Lower lobe of right lung (tissue), 2 donors: ENCODE measurements at regions not wholly inside any gene's neighbourhood (a gene's known extent, or its start where the extent isn't known, plus 50 kb on each side); places are given as distances from the start of the nearest gene placed in this dataset.

Source experiments
- ATAC-seq, 2 donors: fragments of 200-7000 bp; cut with Tn5 transposase; one replicate each; pipeline ENCODE4 v1.9.1; 2020 to 2022; ENCODE audit warnings: mild to moderate bottlenecking in 2 of 2, moderate library complexity in 2 of 2
- DNase-seq: peaks from one replicate; pipeline ENCODE4 v3.0.0-alpha.2; 2020
- H3K27ac ChIP-seq: fragments of 200-600 bp; one replicate; pipeline ENCODE4 v1.8.0; 2022
- H3K27me3 ChIP-seq: fragments of 200-600 bp; one replicate; pipeline ENCODE4 v1.8.0; 2022; ENCODE audit warnings: low read depth
- H3K36me3 ChIP-seq: fragments of 200-600 bp; one replicate; pipeline ENCODE4 v1.8.0; 2022; ENCODE audit warnings: mild to moderate bottlenecking
- H3K4me1 ChIP-seq: fragments of 200-600 bp; one replicate; pipeline ENCODE4 v1.8.0; 2022
- H3K4me3 ChIP-seq: fragments of 200-600 bp; one replicate; pipeline ENCODE4 v1.8.0; 2022; ENCODE audit warnings: mild to moderate bottlenecking
- H3K9me3 ChIP-seq: fragments of 200-600 bp; one replicate; pipeline ENCODE4 v1.8.0; 2022
- CTCF ChIP-seq: fragments of 200-600 bp; IDR thresholded peaks from one replicate; pipeline ENCODE4 v1.8.0; 2022; ENCODE audit warnings: antibody characterized with exemption, mild to moderate bottlenecking
- intact Hi-C: fragments of 100-400 bp; cut with DNase I; formaldehyde crosslinking; loops from one replicate; pipeline ENCODE4 v1.11.0; 2022
- donor health status: DM: no; HTN: yes; CAD: no; lungs with severe emphysema.

- TF ChIP-seq CTCF: no peak
- H3K27ac ChIP-seq: no peak overlapping the region
- no peaks in the 10 kb centered on the region for H3K36me3 ChIP-seq
- no peaks in the 10 kb centered on the region for H3K4me1 ChIP-seq
- intact Hi-C loops: no loop called here
- no peak overlapping the region for H3K4me3 ChIP-seq
- no peak for ATAC-seq
- no peaks in the 10 kb centered on the region for H3K27me3 ChIP-seq
- DNase-seq: no peak
- H3K9me3 ChIP-seq: peaks cover 13% of the 10 kb centered on the region
Observed at GRCh38 chr10:109191823-109192222, 731.5 kb downstream of the XPNPEP1 start.

DNA sequence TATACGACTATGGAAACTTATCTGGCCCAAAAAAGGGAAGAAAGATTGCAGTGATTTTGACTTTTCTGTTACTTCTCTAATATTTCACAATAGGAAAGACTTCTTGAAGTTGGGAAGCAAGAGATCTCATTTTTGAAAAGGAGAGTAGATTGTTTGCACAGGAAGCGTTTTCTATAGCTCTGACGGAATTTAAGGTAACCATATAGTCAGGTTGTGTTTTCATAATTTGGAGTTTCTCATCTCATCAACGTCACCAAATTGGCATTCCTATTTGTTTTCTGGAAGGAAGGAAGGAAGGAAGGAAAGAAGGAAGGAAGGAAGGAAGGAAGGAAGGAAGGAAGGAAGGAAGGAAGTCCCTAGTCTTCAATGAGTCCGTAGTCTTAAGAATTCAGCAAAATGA, 732.0 kb downstream of the XPNPEP1 start:
- Histone ChIP-seq H3K27me3 (no peaks in the 10 kb centered on the region), H3K9me3 (peaks cover 18% of the 10 kb centered on the region), H3K36me3 (no peaks in the 10 kb centered on the region), H3K27ac (no peak overlapping the region), H3K4me1 (no peaks in the 10 kb centered on the region), H3K4me3 (no peak overlapping the region)
- ATAC-seq (no peak), DNase-seq (no peak)
- intact Hi-C loops: no loop called here
- TF ChIP-seq CTCF: no peak

DNA sequence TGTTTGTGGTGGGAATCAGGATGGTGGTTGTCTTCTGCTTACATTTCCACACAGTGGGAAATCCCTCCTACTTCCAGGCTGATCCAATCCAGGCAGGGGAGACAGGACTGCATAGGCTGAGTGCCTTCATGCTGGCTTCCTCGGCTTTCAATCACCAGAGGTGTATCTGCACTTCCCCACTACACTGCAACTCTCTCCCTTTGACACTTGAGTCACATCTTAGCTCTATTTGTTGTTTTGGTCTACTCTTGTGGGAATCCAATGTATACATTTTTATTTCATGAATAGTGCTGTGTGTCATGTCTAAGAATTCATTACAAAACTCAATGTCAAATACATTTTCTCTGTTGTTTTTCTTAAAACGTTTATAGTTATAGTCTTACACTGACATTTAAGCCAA, 735.6 kb downstream of the XPNPEP1 start:
- DNase-seq (no peak), ATAC-seq (no peak)
- H3K4me1 ChIP-seq: no peaks in the 10 kb centered on the region
- TF ChIP-seq CTCF: no peak
- intact Hi-C loops: no loop called here
- peaks cover 27% of the 10 kb centered on the region for H3K9me3 ChIP-seq
- no peak overlapping the region for H3K4me3 ChIP-seq
- H3K27ac ChIP-seq: no peak overlapping the region
- H3K27me3 ChIP-seq: no peaks in the 10 kb centered on the region
- H3K36me3 ChIP-seq: no peaks in the 10 kb centered on the region

DNA sequence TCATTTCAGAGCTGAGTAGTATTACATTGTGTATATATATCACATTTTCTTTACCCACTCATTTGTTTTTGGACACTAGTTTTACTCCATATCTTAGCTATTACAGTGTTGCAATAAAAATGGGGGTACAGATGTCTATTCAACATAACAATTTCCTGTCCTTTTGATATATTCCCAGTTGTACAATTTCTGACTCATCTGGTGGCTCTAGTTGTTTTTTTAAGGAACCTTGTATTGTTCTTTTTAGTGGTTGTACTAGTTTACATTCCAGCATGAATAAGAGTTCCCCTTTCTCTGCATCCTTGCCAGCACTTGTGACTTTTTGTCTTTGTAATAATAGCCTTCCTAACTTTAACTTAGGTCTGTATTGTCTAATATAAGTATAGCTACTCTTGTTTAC, 739.9 kb downstream of the XPNPEP1 start:
- no peaks in the 10 kb centered on the region for H3K27me3 ChIP-seq
- no peak for TF ChIP-seq CTCF
- no peak overlapping the region for H3K27ac ChIP-seq
- no peak overlapping the region for H3K4me3 ChIP-seq
- H3K4me1 ChIP-seq: no peaks in the 10 kb centered on the region
- H3K36me3 ChIP-seq: no peaks in the 10 kb centered on the region
- DNase-seq (no peak), ATAC-seq (no peak)
- intact Hi-C loops: no loop called here
- H3K9me3 ChIP-seq: peaks cover 20% of the 10 kb centered on the region

DNA sequence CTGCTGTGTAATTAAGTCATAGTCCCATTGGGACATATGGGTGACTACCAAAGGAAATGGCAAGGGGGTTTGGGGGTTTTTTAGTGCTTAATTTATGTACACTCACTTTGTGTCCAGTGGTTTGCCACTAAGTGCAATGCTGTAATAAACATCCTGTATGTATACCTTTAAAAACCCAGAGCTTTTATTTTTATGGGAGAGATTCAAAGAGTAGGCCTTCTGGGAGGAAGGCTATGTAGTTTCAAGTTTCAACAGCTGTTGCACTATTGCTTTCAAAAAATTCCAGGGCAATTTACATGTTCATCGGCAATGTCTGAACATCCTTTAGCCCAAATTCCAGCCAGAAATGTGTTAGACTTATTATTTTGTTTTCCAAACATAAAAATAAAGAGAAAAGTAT, 744.7 kb downstream of the XPNPEP1 start:
- H3K9me3 ChIP-seq: no peaks in the 10 kb centered on the region
- intact Hi-C loops: no loop called here
- no peak for TF ChIP-seq CTCF
- no peak for DNase-seq
- H3K4me3 ChIP-seq: no peak overlapping the region
- H3K4me1 ChIP-seq: no peaks in the 10 kb centered on the region
- H3K27ac ChIP-seq: no peak overlapping the region
- no peak for ATAC-seq
- H3K27me3 ChIP-seq: no peaks in the 10 kb centered on the region
- no peaks in the 10 kb centered on the region for H3K36me3 ChIP-seq

- ATAC-seq (no peak), DNase-seq (no peak)
- no peak overlapping the region for H3K4me3 ChIP-seq
- intact Hi-C loops: no loop called here
- H3K27me3 ChIP-seq: no peaks in the 10 kb centered on the region
- H3K4me1 ChIP-seq: no peaks in the 10 kb centered on the region
- no peak overlapping the region for H3K27ac ChIP-seq
- no peaks in the 10 kb centered on the region for H3K9me3 ChIP-seq
- H3K36me3 ChIP-seq: no peaks in the 10 kb centered on the region
- TF ChIP-seq CTCF: no peak
Observed at GRCh38 chr10:109174526-109174925, 748.8 kb downstream of the XPNPEP1 start.
